Thyroid gland (tissue), 4 donors: ENCODE measurements at regions not wholly inside any gene's neighbourhood (a gene's known extent, or its start where the extent isn't known, plus 50 kb on each side); places are given as distances from the start of the nearest gene placed in this dataset.

Experiments
- POLR2A ChIP-seq, 2 donors: fragments of 450-650 bp; IDR thresholded peaks; one replicate each; pipeline ENCODE4 v1.6.1; 2017; ENCODE audit warnings: antibody characterized with exemption in 2 of 2, mild to moderate bottlenecking in 2 of 2, moderate library complexity in 1 of 2
- TF ChIP-seq, protein P1 (sequence below), 6 experiments: fragments of 200-600 bp in 3 of 6; fragments of 450-650 bp in 3 of 6; sonication (generic) in 3 of 6; IDR thresholded peaks; one replicate each; pipeline ENCODE4 v1.5.1; 2016 to 2019; ENCODE audit warnings: antibody characterized with exemption in 6 of 6, mild to moderate bottlenecking in 2 of 6, inconsistent platforms in 1 of 6, moderate library complexity in 1 of 6

DNA sequence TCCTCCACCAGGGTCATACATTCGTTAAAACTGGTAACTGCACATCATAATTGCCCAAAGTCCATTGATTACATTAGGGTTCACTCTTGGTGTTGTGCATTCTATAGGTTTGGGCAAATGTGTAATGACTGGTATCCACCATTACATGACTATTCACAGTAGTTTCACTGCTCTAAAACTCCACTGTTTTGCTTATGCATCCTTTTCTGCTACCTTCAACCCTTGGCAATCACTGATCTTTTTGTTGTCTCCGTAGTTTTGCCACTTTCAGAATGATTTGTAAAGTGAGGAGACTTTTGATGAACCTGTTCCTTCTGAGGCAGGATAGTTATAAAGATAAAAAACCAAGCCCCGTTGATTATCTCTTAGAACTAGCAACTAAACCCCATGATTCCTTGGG lies 187.3 kb upstream of the MCHR2 start:
- TF ChIP-seq, protein P1, sequence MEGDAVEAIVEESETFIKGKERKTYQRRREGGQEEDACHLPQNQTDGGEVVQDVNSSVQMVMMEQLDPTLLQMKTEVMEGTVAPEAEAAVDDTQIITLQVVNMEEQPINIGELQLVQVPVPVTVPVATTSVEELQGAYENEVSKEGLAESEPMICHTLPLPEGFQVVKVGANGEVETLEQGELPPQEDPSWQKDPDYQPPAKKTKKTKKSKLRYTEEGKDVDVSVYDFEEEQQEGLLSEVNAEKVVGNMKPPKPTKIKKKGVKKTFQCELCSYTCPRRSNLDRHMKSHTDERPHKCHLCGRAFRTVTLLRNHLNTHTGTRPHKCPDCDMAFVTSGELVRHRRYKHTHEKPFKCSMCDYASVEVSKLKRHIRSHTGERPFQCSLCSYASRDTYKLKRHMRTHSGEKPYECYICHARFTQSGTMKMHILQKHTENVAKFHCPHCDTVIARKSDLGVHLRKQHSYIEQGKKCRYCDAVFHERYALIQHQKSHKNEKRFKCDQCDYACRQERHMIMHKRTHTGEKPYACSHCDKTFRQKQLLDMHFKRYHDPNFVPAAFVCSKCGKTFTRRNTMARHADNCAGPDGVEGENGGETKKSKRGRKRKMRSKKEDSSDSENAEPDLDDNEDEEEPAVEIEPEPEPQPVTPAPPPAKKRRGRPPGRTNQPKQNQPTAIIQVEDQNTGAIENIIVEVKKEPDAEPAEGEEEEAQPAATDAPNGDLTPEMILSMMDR (IDR thresholded peaks at IDR 0.05): no peak
- TF ChIP-seq POLR2A (IDR thresholded peaks at IDR 0.05): no peak
